Hematopoietic multipotent progenitor cell treated with erythropoietin and hydrocortisone succinate and interleukin-3 and kit ligand, for 6 days (in vitro differentiated cells): ENCODE measurements at regions not wholly inside any gene's neighbourhood (a gene's known extent, or its start where the extent isn't known, plus 50 kb on each side); places are given as distances from the start of the nearest gene placed in this dataset.
A peak's percentile ranks its signal among the peaks of the same experiment; 100 is the strongest.

Experiments
- DNase-seq: peaks from one replicate; pipeline ENCODE4 v3.0.0-alpha.2; 2015

GRCh38 chr13:74214321-74214720, 80.1 kb upstream of the KLF12 start:
- DNase-seq = no peak

DNA sequence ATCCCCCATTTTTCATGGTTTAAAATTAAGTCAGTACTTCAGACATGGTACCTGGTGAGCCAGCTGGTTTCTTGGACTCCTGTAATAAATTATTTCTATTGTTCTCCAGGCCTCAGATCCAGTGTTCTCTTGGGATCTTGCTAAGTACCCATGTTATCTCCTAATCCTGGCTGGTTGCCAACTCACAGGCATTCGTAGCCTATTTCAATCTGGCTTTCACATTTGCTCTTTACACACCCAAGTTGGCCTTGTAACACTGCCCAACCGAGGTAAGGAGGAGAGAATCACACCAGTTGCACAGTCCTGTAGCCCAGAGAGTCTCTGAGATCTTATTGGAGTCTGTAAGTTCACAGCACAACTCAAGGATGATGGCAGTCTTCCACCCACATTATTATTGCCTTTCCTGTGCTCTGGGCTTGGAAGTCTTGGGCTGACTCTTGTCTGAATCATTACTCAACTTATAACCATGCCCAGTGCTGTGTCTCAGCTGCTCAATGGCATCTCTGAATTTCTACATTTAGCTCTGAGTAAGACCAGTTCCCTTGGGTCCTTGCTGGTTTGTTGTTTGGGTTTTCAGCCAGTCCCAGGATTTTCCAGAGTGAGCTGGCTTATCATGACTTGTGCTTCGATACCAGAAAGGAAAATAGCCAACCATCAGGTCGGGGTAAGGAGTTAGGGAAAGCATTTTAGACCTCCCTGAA, 76.6 kb upstream of the KLF12 start:
- DNase-seq = peak; percentile 32

DNA sequence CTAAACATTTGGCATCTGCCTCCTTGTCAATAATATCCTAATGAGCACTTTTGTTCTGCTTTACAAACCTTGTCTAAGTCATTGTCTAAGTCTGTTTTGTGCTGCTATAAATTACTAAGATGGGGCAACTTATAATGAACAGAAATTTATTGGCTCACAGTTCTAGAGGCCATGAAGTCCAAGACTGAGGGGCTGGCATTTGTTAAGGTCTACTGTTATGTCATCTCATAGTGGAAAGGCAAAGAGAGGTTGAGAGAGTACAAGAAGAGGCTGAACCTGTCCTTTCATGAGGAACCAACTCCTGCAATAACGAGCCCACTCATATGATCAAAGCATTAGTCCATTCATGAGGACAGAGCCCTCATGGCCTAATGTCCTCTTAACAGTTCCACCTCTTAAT, 72.7 kb upstream of the KLF12 start:
- no peak for DNase-seq

- DNase-seq = no peak
Observed at GRCh38 chr13:74206061-74206561, 71.9 kb upstream of the KLF12 start.

GRCh38 chr13:74205313-74205690, 71.1 kb upstream of the KLF12 start:
- no peak for DNase-seq

GRCh38 chr13:74204602-74205312, 70.6 kb upstream of the KLF12 start:
- DNase-seq = no peak

DNA sequence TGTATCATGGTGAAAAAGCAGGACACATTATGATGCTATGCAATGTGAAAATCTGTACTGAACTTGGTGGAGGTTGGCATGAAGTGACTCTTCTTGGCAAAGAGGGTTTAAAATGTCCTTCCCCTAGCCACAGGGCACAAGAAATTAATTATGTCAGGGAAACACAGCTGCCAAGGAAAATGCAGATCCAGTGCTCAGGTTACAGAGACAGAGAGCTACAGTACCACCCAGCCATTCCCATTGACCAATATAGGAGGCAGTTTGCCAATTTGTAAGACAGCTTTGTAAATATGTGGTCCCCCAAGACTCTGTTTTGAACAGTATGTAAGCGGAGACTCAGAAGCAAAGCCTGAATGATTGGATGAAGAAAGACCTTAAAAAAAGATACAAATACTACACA, 69.4 kb upstream of the KLF12 start:
- DNase-seq = no peak

- DNase-seq = no peak
Observed at GRCh38 chr13:74202129-74202813, 68.1 kb upstream of the KLF12 start.

- DNase-seq = no peak
Observed at GRCh38 chr13:74201530-74201929, 67.3 kb upstream of the KLF12 start.

GRCh38 chr13:74200081-74200480, 65.9 kb upstream of the KLF12 start:
- DNase-seq = no peak

GRCh38 chr13:74197677-74198429, 63.6 kb upstream of the KLF12 start:
- DNase-seq = no peak

GRCh38 chr13:74194846-74195245, 60.6 kb upstream of the KLF12 start:
- DNase-seq = no peak

DNA sequence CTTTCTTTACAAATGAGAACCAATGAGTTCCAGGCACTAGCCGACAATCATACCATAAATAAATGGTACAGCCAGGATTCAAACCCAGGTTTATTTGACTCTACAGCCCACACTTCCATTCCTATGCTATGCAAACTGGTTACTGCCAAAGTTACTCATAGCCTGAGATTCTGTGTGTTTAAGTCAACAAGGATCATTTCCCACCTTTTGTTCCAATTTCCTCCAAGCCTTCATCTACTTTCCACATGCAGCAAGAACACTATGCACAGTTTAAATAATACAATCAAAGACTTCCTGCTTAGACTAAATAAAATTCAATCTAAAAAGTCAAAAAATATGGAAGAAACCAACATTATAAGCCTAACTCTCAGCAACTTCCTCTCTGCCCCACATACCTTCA, 59.2 kb upstream of the KLF12 start:
- no peak for DNase-seq

- no peak for DNase-seq
Observed at GRCh38 chr13:74191410-74191809, 57.2 kb upstream of the KLF12 start.

- no peak for DNase-seq
Observed at GRCh38 chr13:74190999-74191398, 56.8 kb upstream of the KLF12 start.

DNA sequence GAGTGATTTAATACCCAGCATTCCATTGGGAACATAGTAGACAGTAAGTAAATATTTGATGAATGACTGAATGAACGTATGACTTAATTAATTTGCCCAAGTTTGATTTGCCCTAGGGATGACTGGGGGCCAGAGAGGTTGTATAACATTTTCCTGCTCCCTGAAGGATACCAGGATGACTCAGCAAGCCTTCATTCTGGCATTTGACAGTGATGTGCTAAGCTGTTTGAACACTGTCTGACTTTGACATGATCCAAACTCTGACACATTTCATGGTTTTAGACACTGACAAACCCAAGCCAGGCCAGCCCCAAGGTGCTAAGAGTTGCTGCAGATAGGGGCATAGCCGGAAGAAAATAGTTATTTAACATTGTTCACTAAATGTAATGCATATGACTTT, 53.4 kb upstream of the KLF12 start:
- DNase-seq = no peak

- DNase-seq = no peak
Observed at GRCh38 chr13:74184283-74184682, 50.1 kb upstream of the KLF12 start.
